ENCODE measurements at regions not wholly inside any gene's neighbourhood (a gene's known extent, or its start where the extent isn't known, plus 50 kb on each side); places are given as distances from the start of the nearest gene placed in this dataset.

- H3K9me3 ChIP-seq (ENCODE audit: control insufficient read depth, low read depth, low read length): no peaks in the 10 kb centered on the region
- H3K4me3 ChIP-seq (ENCODE audit: low read length): no peak overlapping the region
- no peak overlapping the region for H3K9ac ChIP-seq (ENCODE audit: low read length)
- H3K27ac ChIP-seq (ENCODE audit: low read length): no peak overlapping the region
- peaks cover 9% of the 10 kb centered on the region for H3K4me1 ChIP-seq (ENCODE audit: control insufficient read depth, low read depth, low read length)
- no peaks in the 10 kb centered on the region for H3K36me3 ChIP-seq (ENCODE audit: control insufficient read depth, low read depth, low read length)
- no peaks in the 10 kb centered on the region for H3K27me3 ChIP-seq (ENCODE audit: control insufficient read depth, insufficient read depth, low read length)
Observed at GRCh38 chr5:43993634-43994351, 390.8 kb downstream of the NNT start.

- no peak overlapping the region for H3K9ac ChIP-seq (ENCODE audit: low read length)
- H3K36me3 ChIP-seq (ENCODE audit: control insufficient read depth, low read depth, low read length): no peaks in the 10 kb centered on the region
- no peak overlapping the region for H3K4me3 ChIP-seq (ENCODE audit: low read length)
- no peaks in the 10 kb centered on the region for H3K4me1 ChIP-seq (ENCODE audit: control insufficient read depth, low read depth, low read length)
- H3K9me3 ChIP-seq (ENCODE audit: control insufficient read depth, low read depth, low read length): no peaks in the 10 kb centered on the region
- no peaks in the 10 kb centered on the region for H3K27me3 ChIP-seq (ENCODE audit: control insufficient read depth, insufficient read depth, low read length)
- H3K27ac ChIP-seq (ENCODE audit: low read length): no peak overlapping the region
Observed at GRCh38 chr5:43985411-43985810, 382.4 kb downstream of the NNT start.

- H3K27me3 ChIP-seq (ENCODE audit: control insufficient read depth, insufficient read depth, low read length): no peaks in the 10 kb centered on the region
- H3K4me3 ChIP-seq (ENCODE audit: low read length): no peak overlapping the region
Observed at GRCh38 chr5:43981556-43981955, 378.6 kb downstream of the NNT start.

GRCh38 chr5:43973908-43974307 is 370.9 kb downstream of the NNT start:
- Histone ChIP-seq H3K9me3 (ENCODE audit: control insufficient read depth, low read depth, low read length) (no peaks in the 10 kb centered on the region), H3K4me1 (ENCODE audit: control insufficient read depth, low read depth, low read length) (no peaks in the 10 kb centered on the region), H3K27me3 (ENCODE audit: control insufficient read depth, insufficient read depth, low read length) (no peaks in the 10 kb centered on the region), H3K9ac (ENCODE audit: low read length) (no peak overlapping the region), H3K4me3 (ENCODE audit: low read length) (no peak overlapping the region), H3K27ac (ENCODE audit: low read length) (no peak overlapping the region), H3K36me3 (ENCODE audit: control insufficient read depth, low read depth, low read length) (no peaks in the 10 kb centered on the region)

More at GRCh38 chr5:43981556-43981955, 378.6 kb downstream of the NNT start:
- H3K36me3 ChIP-seq (ENCODE audit: control insufficient read depth, low read depth, low read length): no peaks in the 10 kb centered on the region
- no peaks in the 10 kb centered on the region for H3K4me1 ChIP-seq (ENCODE audit: control insufficient read depth, low read depth, low read length)
- H3K9me3 ChIP-seq (ENCODE audit: control insufficient read depth, low read depth, low read length): no peaks in the 10 kb centered on the region
- H3K27ac ChIP-seq (ENCODE audit: low read length): no peak overlapping the region
- H3K9ac ChIP-seq (ENCODE audit: low read length): no peak overlapping the region

DNA sequence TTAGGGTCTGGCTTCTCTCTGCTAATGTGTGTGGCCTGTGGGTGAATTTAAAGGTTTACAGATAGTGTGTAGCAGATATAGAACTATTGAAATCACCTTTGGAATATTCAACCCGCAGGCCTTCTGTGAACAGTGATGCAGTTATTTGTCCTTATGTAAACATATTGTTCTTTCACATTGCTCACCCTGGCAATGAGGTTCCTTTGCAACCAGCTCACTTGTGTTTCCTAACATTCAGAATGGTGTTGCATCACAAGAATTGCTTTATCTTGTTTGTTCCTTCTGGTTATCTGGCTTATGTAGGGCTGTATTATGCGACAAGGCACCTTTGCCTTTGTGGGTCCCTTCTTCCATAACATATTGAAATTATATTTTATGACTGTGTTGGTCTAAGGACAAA is 370.3 kb downstream of the NNT start:
- Histone ChIP-seq H3K27ac (ENCODE audit: low read length) (no peak overlapping the region), H3K4me1 (ENCODE audit: control insufficient read depth, low read depth, low read length) (no peaks in the 10 kb centered on the region), H3K36me3 (ENCODE audit: control insufficient read depth, low read depth, low read length) (no peaks in the 10 kb centered on the region), H3K27me3 (ENCODE audit: control insufficient read depth, insufficient read depth, low read length) (no peaks in the 10 kb centered on the region), H3K4me3 (ENCODE audit: low read length) (no peak overlapping the region), H3K9ac (ENCODE audit: low read length) (no peak overlapping the region), H3K9me3 (ENCODE audit: control insufficient read depth, low read depth, low read length) (no peaks in the 10 kb centered on the region)

DNA sequence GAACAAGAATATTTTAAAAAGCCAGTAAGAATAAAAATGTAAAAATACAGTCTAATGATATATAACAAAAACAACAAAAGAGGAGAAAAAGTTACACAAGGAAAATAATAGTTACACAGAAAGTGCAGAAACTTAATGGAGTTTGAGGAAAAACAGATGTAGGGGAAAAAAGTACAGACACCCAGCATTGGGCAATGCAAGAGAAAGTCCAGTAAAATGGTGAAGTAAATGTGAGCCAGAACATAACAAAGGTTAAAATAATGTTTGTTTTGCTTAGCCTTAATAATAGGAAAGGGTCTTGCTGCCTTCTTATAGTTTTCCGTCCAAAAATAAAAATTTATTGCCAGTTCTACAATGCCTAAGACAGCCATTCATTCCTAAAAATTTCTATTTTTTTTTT is 364.2 kb downstream of the NNT start:
- H3K9me3 ChIP-seq (ENCODE audit: control insufficient read depth, low read depth, low read length): no peaks in the 10 kb centered on the region

DNA sequence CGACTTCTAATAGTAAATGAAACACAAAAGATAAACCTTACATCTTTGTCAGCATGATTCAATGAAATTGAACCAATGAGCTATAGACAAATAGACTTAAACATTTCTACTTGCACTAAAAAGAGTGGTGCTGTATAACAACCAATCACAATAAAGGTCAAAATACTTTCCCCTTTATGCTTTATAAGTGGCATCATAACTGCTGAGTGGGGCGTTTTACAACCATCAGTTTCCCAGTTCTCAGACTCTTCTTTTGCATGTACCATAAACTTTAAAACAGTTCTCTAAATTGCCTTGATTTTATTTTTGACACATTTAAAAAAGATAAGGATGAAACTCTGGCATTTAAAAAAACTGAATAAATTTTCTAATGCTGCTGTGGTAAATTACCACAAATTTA is 356.2 kb downstream of the NNT start:
- H3K9me3 ChIP-seq (ENCODE audit: control insufficient read depth, low read depth, low read length): no peaks in the 10 kb centered on the region
- H3K4me3 ChIP-seq (ENCODE audit: low read length): no peak overlapping the region
- H3K36me3 ChIP-seq (ENCODE audit: control insufficient read depth, low read depth, low read length): no peaks in the 10 kb centered on the region

More for the DNA sequence above, 364.2 kb downstream of the NNT start:
- H3K9ac ChIP-seq (ENCODE audit: low read length): no peak overlapping the region
- no peak overlapping the region for H3K4me3 ChIP-seq (ENCODE audit: low read length)
- no peaks in the 10 kb centered on the region for H3K27me3 ChIP-seq (ENCODE audit: control insufficient read depth, insufficient read depth, low read length)
- no peaks in the 10 kb centered on the region for H3K4me1 ChIP-seq (ENCODE audit: control insufficient read depth, low read depth, low read length)
- no peaks in the 10 kb centered on the region for H3K36me3 ChIP-seq (ENCODE audit: control insufficient read depth, low read depth, low read length)
- H3K27ac ChIP-seq (ENCODE audit: low read length): no peak overlapping the region

DNA sequence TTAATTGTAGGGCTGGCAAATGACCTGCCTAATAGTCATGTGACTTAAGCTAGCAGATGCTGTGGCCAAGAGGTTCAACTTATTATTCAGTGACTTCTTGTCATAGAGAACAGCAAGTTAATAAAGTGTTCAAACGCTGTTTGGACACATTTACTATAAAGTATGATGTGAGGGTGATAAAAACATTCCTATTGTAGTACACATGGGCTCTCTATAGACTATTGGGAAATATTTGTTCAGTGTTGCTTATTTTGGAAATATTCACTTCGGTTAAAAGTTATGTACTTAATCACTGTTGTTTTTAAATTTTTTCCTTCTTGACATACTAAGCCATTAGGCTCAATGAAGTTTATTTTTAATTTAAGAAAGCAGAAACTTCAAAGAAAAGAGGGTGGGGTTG is 345.0 kb downstream of the NNT start:
- H3K9ac ChIP-seq (ENCODE audit: low read length): no peak overlapping the region
- H3K4me3 ChIP-seq (ENCODE audit: low read length): no peak overlapping the region
- no peaks in the 10 kb centered on the region for H3K36me3 ChIP-seq (ENCODE audit: control insufficient read depth, low read depth, low read length)
- no peaks in the 10 kb centered on the region for H3K9me3 ChIP-seq (ENCODE audit: control insufficient read depth, low read depth, low read length)
- H3K27me3 ChIP-seq (ENCODE audit: control insufficient read depth, insufficient read depth, low read length): no peaks in the 10 kb centered on the region
- H3K27ac ChIP-seq (ENCODE audit: low read length): no peak overlapping the region
- no peaks in the 10 kb centered on the region for H3K4me1 ChIP-seq (ENCODE audit: control insufficient read depth, low read depth, low read length)

More for the DNA sequence above, 356.2 kb downstream of the NNT start:
- Histone ChIP-seq H3K27ac (ENCODE audit: low read length) (no peak overlapping the region), H3K4me1 (ENCODE audit: control insufficient read depth, low read depth, low read length) (no peaks in the 10 kb centered on the region), H3K9ac (ENCODE audit: low read length) (no peak overlapping the region), H3K27me3 (ENCODE audit: control insufficient read depth, insufficient read depth, low read length) (no peaks in the 10 kb centered on the region)

GRCh38 chr5:43941806-43942205 is 338.8 kb downstream of the NNT start:
- Histone ChIP-seq H3K4me1 (ENCODE audit: control insufficient read depth, low read depth, low read length) (no peaks in the 10 kb centered on the region), H3K9ac (ENCODE audit: low read length) (no peak overlapping the region), H3K27ac (ENCODE audit: low read length) (no peak overlapping the region), H3K36me3 (ENCODE audit: control insufficient read depth, low read depth, low read length) (no peaks in the 10 kb centered on the region), H3K4me3 (ENCODE audit: low read length) (no peak overlapping the region), H3K9me3 (ENCODE audit: control insufficient read depth, low read depth, low read length) (peaks cover 3% of the 10 kb centered on the region), H3K27me3 (ENCODE audit: control insufficient read depth, insufficient read depth, low read length) (no peaks in the 10 kb centered on the region)

DNA sequence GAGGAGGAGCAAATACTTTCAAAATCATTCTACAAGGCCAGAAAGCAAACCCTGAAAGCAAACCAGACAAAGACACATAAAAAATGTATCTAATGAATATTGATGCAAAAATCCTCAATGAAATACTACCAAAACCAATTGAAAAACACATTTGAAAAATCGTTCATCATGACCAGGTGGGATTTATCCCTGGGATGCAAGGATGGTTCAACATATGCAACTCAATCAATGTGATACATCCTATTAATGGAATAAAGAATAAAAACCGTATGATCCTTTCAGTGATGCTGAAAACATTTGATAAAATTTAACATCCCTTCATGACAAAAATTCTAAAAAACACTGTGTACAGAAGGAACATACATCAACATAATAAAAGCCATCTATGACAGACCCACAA is 337.6 kb downstream of the NNT start:
- Histone ChIP-seq H3K9ac (ENCODE audit: low read length) (no peak overlapping the region), H3K27ac (ENCODE audit: low read length) (no peak overlapping the region), H3K4me1 (ENCODE audit: control insufficient read depth, low read depth, low read length) (no peaks in the 10 kb centered on the region), H3K9me3 (ENCODE audit: control insufficient read depth, low read depth, low read length) (peaks cover 3% of the 10 kb centered on the region), H3K36me3 (ENCODE audit: control insufficient read depth, low read depth, low read length) (no peaks in the 10 kb centered on the region), H3K4me3 (ENCODE audit: low read length) (no peak overlapping the region), H3K27me3 (ENCODE audit: control insufficient read depth, insufficient read depth, low read length) (no peaks in the 10 kb centered on the region)

DNA sequence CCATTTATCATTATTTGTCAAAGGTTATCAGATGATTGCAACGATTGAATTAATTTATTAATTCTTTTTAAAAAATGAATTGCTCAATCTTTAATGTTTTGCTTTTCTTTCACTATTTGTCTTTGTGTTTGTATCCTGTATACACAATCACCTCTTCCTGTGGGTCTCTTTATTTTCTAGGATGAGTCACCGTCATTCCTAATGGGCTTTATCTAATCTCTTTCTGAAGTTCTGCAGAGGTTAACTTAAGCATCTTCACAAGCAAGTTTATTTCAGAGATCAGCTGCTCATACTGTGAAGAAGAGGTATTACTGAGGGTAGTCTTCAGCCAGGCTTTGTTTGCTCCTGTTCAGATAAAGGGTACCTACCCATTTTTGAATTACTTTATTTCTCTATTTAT is 323.9 kb downstream of the NNT start:
- no peaks in the 10 kb centered on the region for H3K9me3 ChIP-seq (ENCODE audit: control insufficient read depth, low read depth, low read length)
- H3K4me3 ChIP-seq (ENCODE audit: low read length): no peak overlapping the region
- H3K36me3 ChIP-seq (ENCODE audit: control insufficient read depth, low read depth, low read length): no peaks in the 10 kb centered on the region
- no peak overlapping the region for H3K9ac ChIP-seq (ENCODE audit: low read length)
- no peak overlapping the region for H3K27ac ChIP-seq (ENCODE audit: low read length)
- no peaks in the 10 kb centered on the region for H3K4me1 ChIP-seq (ENCODE audit: control insufficient read depth, low read depth, low read length)
- no peaks in the 10 kb centered on the region for H3K27me3 ChIP-seq (ENCODE audit: control insufficient read depth, insufficient read depth, low read length)

DNA sequence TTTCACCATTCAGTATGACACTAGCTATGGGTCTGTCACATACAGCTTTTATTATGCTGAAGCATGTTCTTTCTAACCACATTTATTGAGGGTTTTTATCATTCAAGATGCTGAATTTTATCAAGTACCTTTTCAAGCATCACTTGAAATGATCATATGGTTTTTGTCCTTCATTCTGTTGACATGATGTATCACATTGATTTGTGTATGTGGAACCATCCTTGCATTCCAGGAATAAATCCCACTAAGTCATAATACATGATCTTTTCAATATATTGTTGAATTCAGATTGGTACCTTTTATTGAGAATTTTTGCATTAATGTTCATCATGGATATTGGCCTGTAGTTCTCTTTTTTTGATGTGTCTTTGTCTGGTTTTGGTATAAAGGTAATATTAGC is 317.4 kb downstream of the NNT start:
- Histone ChIP-seq H3K27ac (ENCODE audit: low read length) (no peak overlapping the region), H3K9ac (ENCODE audit: low read length) (no peak overlapping the region), H3K27me3 (ENCODE audit: control insufficient read depth, insufficient read depth, low read length) (no peaks in the 10 kb centered on the region), H3K4me1 (ENCODE audit: control insufficient read depth, low read depth, low read length) (no peaks in the 10 kb centered on the region), H3K4me3 (ENCODE audit: low read length) (no peak overlapping the region), H3K36me3 (ENCODE audit: control insufficient read depth, low read depth, low read length) (no peaks in the 10 kb centered on the region), H3K9me3 (ENCODE audit: control insufficient read depth, low read depth, low read length) (no peaks in the 10 kb centered on the region)
